ENCODE measurements at regions not wholly inside any gene's neighbourhood (a gene's known extent, or its start where the extent isn't known, plus 50 kb on each side); places are given as distances from the start of the nearest gene placed in this dataset.

DNA sequence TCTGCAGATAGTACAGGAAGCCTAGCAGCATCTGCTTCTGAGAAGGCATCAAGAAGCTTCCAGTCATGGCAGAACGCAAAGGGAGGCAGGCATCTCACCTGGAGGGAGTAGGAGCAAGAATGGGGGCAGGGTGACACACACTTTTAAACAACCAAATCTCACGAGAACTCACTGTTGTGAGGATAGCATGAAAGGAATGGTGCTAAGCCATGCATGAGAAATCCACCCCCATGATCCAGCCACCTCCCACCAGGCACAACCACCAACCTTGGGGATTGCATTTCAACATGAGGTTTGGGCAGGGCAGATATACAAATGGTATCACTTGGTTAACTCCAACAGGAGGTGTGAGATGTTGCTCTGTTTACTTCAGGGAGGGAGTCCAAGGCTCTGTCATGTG is 612.0 kb upstream of the KIRREL3 start:
- TF ChIP-seq, protein P1, sequence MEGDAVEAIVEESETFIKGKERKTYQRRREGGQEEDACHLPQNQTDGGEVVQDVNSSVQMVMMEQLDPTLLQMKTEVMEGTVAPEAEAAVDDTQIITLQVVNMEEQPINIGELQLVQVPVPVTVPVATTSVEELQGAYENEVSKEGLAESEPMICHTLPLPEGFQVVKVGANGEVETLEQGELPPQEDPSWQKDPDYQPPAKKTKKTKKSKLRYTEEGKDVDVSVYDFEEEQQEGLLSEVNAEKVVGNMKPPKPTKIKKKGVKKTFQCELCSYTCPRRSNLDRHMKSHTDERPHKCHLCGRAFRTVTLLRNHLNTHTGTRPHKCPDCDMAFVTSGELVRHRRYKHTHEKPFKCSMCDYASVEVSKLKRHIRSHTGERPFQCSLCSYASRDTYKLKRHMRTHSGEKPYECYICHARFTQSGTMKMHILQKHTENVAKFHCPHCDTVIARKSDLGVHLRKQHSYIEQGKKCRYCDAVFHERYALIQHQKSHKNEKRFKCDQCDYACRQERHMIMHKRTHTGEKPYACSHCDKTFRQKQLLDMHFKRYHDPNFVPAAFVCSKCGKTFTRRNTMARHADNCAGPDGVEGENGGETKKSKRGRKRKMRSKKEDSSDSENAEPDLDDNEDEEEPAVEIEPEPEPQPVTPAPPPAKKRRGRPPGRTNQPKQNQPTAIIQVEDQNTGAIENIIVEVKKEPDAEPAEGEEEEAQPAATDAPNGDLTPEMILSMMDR (conservative IDR thresholded peaks at IDR 0.05; ENCODE audit: low read length): no peak
- no peak for TF ChIP-seq EZH2phosphoT487 (IDR thresholded peaks at IDR 0.05; ENCODE audit: borderline replicate concordance)
